ENCODE measurements at regions not wholly inside any gene's neighbourhood (a gene's known extent, or its start where the extent isn't known, plus 50 kb on each side); places are given as distances from the start of the nearest gene placed in this dataset.

DNA sequence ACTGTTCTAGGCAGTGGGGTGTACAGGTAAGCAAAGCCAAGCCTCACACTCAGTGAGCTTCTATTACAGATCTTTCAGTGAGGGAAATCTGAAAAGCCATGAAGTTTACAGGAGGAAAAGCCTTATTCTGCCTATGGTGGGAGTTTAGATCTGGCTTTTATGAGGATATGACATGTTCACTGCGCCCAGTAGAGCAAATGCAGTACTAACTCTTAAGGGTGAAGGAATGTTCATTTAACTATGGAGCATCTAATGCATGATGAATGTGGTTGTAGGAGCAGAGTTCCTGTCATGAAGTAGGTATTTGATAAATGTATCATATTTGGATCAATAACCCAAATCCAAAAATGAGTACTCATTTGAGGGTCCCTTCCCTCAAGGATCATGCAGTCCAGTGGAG lies 230.2 kb upstream of the PAPPA start:
- Histone ChIP-seq H3K4me3 (ENCODE audit: low read depth, low read length) (no peak overlapping the region), H3K36me3 (no peaks in the 10 kb centered on the region), H3K9me3 (ENCODE audit: severe bottlenecking) (peaks cover 18% of the 10 kb centered on the region), H3K27ac (no peak overlapping the region), H3K27me3 (ENCODE audit: insufficient read depth, low read depth, severe bottlenecking) (no peaks in the 10 kb centered on the region)
- no peak for DNase-seq
- TF ChIP-seq, protein P1, sequence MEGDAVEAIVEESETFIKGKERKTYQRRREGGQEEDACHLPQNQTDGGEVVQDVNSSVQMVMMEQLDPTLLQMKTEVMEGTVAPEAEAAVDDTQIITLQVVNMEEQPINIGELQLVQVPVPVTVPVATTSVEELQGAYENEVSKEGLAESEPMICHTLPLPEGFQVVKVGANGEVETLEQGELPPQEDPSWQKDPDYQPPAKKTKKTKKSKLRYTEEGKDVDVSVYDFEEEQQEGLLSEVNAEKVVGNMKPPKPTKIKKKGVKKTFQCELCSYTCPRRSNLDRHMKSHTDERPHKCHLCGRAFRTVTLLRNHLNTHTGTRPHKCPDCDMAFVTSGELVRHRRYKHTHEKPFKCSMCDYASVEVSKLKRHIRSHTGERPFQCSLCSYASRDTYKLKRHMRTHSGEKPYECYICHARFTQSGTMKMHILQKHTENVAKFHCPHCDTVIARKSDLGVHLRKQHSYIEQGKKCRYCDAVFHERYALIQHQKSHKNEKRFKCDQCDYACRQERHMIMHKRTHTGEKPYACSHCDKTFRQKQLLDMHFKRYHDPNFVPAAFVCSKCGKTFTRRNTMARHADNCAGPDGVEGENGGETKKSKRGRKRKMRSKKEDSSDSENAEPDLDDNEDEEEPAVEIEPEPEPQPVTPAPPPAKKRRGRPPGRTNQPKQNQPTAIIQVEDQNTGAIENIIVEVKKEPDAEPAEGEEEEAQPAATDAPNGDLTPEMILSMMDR (IDR thresholded peaks at IDR 0.05; ENCODE audit: low read depth, low read length), result no peak

DNA sequence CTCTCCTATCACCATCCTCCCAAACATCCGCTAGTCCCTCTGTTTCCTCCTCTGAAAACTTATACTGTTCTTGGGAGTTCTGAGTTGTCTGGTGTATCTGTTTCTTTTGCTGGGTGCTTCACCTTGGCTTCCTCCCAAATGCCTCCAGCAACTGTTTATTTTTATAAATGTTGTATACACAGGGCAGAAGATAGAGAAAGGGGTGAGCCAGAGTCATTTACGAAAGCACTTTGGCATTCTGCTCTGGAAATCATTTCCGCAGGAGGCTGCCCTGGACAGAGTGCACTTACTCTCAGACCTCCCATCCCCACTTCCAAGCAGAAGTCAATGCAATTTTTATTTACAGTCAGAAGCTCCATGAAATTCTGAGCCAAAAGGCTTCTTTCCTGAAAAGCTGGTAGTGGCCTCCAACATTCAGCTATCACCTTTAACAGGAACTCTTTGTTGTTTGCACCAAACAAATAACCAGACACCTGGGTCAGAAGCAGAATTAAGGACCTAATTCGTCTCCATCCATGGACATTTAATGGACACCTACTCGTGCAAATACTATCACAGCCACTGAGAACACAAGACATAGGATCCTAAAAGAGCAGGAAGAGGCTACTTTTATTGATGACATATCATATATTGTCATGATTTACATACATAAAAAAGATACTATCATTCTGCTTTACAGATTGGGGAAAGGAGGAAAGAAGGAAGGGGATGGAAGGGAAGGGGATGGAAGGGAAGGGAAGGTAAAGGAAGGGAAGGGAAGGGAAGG lies 229.5 kb upstream of the PAPPA start:
- Histone ChIP-seq H3K9me3 (ENCODE audit: severe bottlenecking) (peaks cover 16% of the 10 kb centered on the region), H3K27ac (no peak overlapping the region), H3K36me3 (no peaks in the 10 kb centered on the region), H3K27me3 (ENCODE audit: insufficient read depth, low read depth, severe bottlenecking) (no peaks in the 10 kb centered on the region), H3K4me3 (ENCODE audit: low read depth, low read length) (no peak overlapping the region)
- DNase-seq, result no peak
- TF ChIP-seq, protein P1 (IDR thresholded peaks at IDR 0.05; ENCODE audit: low read depth, low read length), result no peak

DNA sequence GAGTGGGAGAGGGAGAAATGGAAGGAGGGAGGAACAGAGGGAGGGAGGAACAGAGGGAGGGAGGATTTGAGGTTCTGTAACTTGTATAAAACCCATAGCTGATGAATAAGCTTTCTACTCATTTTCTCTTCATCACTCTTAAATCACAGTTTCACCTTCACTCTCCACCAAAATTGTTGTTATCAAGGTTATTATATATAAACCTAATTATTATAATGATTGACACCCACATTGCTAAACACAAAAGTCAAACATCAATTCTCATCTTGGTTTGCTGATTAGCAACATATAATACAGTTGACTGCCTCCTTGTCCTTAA lies 229.0 kb upstream of the PAPPA start:
- TF ChIP-seq, protein P1 (IDR thresholded peaks at IDR 0.05; ENCODE audit: low read depth, low read length), result no peak
- H3K4me3 ChIP-seq (ENCODE audit: low read depth, low read length), result no peak overlapping the region
- no peak overlapping the region for H3K27ac ChIP-seq
- no peaks in the 10 kb centered on the region for H3K36me3 ChIP-seq
- no peak for DNase-seq
- peaks cover 16% of the 10 kb centered on the region for H3K9me3 ChIP-seq (ENCODE audit: severe bottlenecking)
- no peaks in the 10 kb centered on the region for H3K27me3 ChIP-seq (ENCODE audit: insufficient read depth, low read depth, severe bottlenecking)

DNA sequence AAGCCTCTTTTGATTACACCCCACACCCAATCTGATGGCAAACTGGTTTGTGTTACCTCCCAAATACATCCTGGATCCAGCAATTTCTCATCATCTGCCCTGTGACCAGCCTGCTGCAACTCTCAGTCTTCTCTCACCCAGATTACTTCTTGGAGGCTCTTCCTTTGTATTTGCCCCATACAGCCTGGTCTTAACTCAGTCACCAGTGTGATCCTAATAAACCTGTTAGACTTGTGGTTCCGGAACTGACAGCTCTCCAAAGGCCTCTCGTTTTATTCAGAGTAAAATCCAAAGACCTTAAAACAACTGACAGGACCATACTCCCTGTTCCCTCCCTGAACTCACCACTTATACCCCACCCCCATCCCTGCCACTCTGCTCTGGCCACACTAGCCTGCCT lies 228.2 kb upstream of the PAPPA start:
- no peaks in the 10 kb centered on the region for H3K27me3 ChIP-seq (ENCODE audit: insufficient read depth, low read depth, severe bottlenecking)
- no peak for DNase-seq
- H3K36me3 ChIP-seq, result no peaks in the 10 kb centered on the region
- no peak overlapping the region for H3K27ac ChIP-seq
- peaks cover 14% of the 10 kb centered on the region for H3K9me3 ChIP-seq (ENCODE audit: severe bottlenecking)
- H3K4me3 ChIP-seq (ENCODE audit: low read depth, low read length), result no peak overlapping the region
- TF ChIP-seq, protein P1 (IDR thresholded peaks at IDR 0.05; ENCODE audit: low read depth, low read length), result no peak

DNA sequence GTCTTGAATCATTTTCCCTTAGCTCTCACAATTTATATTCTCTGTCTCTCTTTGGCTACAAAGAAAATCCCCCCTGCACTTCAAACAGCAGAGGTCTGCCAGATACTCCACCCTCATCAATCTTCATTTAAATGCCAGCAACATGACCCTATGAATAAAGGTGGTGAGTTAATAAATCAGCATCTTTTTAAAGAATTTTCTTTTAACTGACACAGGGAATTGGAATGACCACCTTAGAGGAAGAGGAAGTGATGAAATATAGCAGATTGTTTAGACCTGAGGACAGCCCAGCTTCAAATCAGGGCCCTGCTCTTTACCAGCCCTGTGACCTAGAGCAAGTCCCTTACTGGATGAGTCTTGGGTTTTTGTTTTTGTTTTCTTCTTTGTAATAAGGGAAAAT lies 223.1 kb upstream of the PAPPA start:
- H3K27me3 ChIP-seq (ENCODE audit: insufficient read depth, low read depth, severe bottlenecking), result no peaks in the 10 kb centered on the region
- no peaks in the 10 kb centered on the region for H3K36me3 ChIP-seq
- H3K27ac ChIP-seq, result no peak overlapping the region
- H3K4me3 ChIP-seq (ENCODE audit: low read depth, low read length), result no peak overlapping the region
- DNase-seq, result no peak
- H3K9me3 ChIP-seq (ENCODE audit: severe bottlenecking), result peaks cover 12% of the 10 kb centered on the region
- TF ChIP-seq, protein P1 (IDR thresholded peaks at IDR 0.05; ENCODE audit: low read depth, low read length), result no peak

DNA sequence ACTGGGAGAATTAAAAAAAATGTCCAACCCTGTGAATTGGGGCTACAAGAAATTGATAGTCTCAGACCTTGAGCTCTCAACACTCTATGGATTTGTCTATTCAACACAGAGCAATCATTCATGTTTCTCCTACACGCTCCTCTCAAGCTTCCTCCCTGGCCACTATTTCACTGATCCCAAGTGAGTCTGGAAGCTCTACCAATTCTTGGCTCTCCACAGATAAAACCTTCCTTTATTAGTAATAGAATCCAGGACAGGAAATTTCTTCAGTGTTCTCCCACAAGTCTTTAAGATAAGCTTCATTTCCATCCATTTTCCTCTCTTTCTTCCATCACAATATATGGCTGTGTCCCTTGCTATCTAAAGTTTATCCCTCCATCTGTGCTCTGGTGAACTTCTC lies 215.1 kb upstream of the PAPPA start:
- no peaks in the 10 kb centered on the region for H3K36me3 ChIP-seq
- H3K27ac ChIP-seq, result no peak overlapping the region
- TF ChIP-seq, protein P1 (IDR thresholded peaks at IDR 0.05; ENCODE audit: low read depth, low read length), result no peak
- DNase-seq, result no peak
- no peak overlapping the region for H3K4me3 ChIP-seq (ENCODE audit: low read depth, low read length)
- H3K27me3 ChIP-seq (ENCODE audit: insufficient read depth, low read depth, severe bottlenecking), result no peaks in the 10 kb centered on the region
- no peaks in the 10 kb centered on the region for H3K9me3 ChIP-seq (ENCODE audit: severe bottlenecking)

All from WERI-Rb-1 (cell line).